Upper lobe of right lung (tissue), 1 donor: ENCODE measurements at regions not wholly inside any gene's neighbourhood (a gene's known extent, or its start where the extent isn't known, plus 50 kb on each side); places are given as distances from the start of the nearest gene placed in this dataset.
"Not testable (repeated sequence)": the region's sequence is repeated elsewhere in the genome, so short reads cannot be mapped to it uniquely, and the experiment has no call there.

Experiments used
- ATAC-seq: fragments of 200-7000 bp; cut with Tn5 transposase; one replicate; pipeline ENCODE4 v1.9.1; 2020; ENCODE audit warnings: mild to moderate bottlenecking, moderate library complexity
- DNase-seq: peaks from one replicate; pipeline ENCODE4 v3.0.0-alpha.2; 2020
- H3K27ac ChIP-seq: fragments of 200-600 bp; one replicate; pipeline ENCODE4 v1.8.0; 2022
- H3K27me3 ChIP-seq: fragments of 200-600 bp; one replicate; pipeline ENCODE4 v1.8.0; 2022; ENCODE audit warnings: mild to moderate bottlenecking
- H3K36me3 ChIP-seq: fragments of 200-600 bp; one replicate; pipeline ENCODE4 v1.8.0; 2022
- H3K4me1 ChIP-seq: fragments of 200-600 bp; one replicate; pipeline ENCODE4 v1.8.0; 2022
- H3K4me3 ChIP-seq: fragments of 200-600 bp; one replicate; pipeline ENCODE4 v1.8.0; 2022; ENCODE audit warnings: mild to moderate bottlenecking
- H3K9me3 ChIP-seq: fragments of 200-600 bp; one replicate; pipeline ENCODE4 v1.8.0; 2022
- CTCF ChIP-seq: fragments of 200-600 bp; IDR thresholded peaks from one replicate; pipeline ENCODE4 v1.8.0; 2022; ENCODE audit warnings: antibody characterized with exemption
- intact Hi-C: fragments of 100-400 bp; cut with DNase I; formaldehyde crosslinking; loops from one replicate; pipeline ENCODE4 v1.11.0; 2022
- donor health status: DM: no; HTN: yes; CAD: no; lungs with severe emphysema.

- Histone ChIP-seq H3K4me3 (no peak overlapping the region), H3K27ac (no peak overlapping the region), H3K9me3 (no peaks in the 10 kb centered on the region), H3K4me1 (no peaks in the 10 kb centered on the region), H3K36me3 (no peaks in the 10 kb centered on the region), H3K27me3 (no peaks in the 10 kb centered on the region)
- TF ChIP-seq CTCF = no peak
- DNase-seq (no peak), ATAC-seq (no peak)
- intact Hi-C loops = no loop called here
Measured at GRCh38 chr7:142483659-142484317, 225.9 kb upstream of the PRSS58 start.

- ATAC-seq = peak; percentile 77
- intact Hi-C loops = no loop called here
Measured at GRCh38 chr7:142482891-142483658, 225.2 kb upstream of the PRSS58 start.

GRCh38 chr7:142481548-142481947 is 223.7 kb upstream of the PRSS58 start:
- DNase-seq = no peak
- ATAC-seq = no peak
- Histone ChIP-seq H3K4me3 (no peak overlapping the region), H3K9me3 (no peaks in the 10 kb centered on the region), H3K36me3 (no peaks in the 10 kb centered on the region), H3K27ac (no peak overlapping the region), H3K27me3 (no peaks in the 10 kb centered on the region), H3K4me1 (no peaks in the 10 kb centered on the region)
- intact Hi-C loops = no loop called here
- no peak for TF ChIP-seq CTCF

More at GRCh38 chr7:142482891-142483658, 225.2 kb upstream of the PRSS58 start:
- Histone ChIP-seq H3K4me1 (no peaks in the 10 kb centered on the region), H3K27ac (no peak overlapping the region), H3K4me3 (no peak overlapping the region), H3K9me3 (no peaks in the 10 kb centered on the region), H3K27me3 (no peaks in the 10 kb centered on the region), H3K36me3 (no peaks in the 10 kb centered on the region)
- peak; percentile 72 for TF ChIP-seq CTCF
- DNase-seq = no peak

- DNase-seq (no peak), ATAC-seq (peak; percentile 86)
- H3K9me3 ChIP-seq = no peaks in the 10 kb centered on the region
- no peak overlapping the region for H3K27ac ChIP-seq
- no peaks in the 10 kb centered on the region for H3K36me3 ChIP-seq
- no peaks in the 10 kb centered on the region for H3K27me3 ChIP-seq
- no peaks in the 10 kb centered on the region for H3K4me1 ChIP-seq
- H3K4me3 ChIP-seq = no peak overlapping the region
- peak; percentile 58 for TF ChIP-seq CTCF
- intact Hi-C loops = no loop called here
Measured at GRCh38 chr7:142478479-142479220, 220.8 kb upstream of the PRSS58 start.

- H3K4me1 ChIP-seq, H3K9me3 ChIP-seq, intact Hi-C loops, H3K4me3 ChIP-seq, ATAC-seq, DNase-seq, H3K27me3 ChIP-seq, H3K36me3 ChIP-seq, H3K27ac ChIP-seq: not testable (repeated sequence)
Measured at GRCh38 chr7:142477801-142478200, 219.9 kb upstream of the PRSS58 start.
